ENCODE measurements at regions not wholly inside any gene's neighbourhood (a gene's known extent, or its start where the extent isn't known, plus 50 kb on each side); places are given as distances from the start of the nearest gene placed in this dataset.

GRCh38 chr10:47143473-47143872 is 156.5 kb upstream of the GDF10 start:
- DNase-seq (ENCODE audit: low read depth in 2 of 2): no peak

- no peak for DNase-seq (ENCODE audit: low read depth in 2 of 2)
Measured at GRCh38 chr10:47144525-47144924, 155.5 kb upstream of the GDF10 start.

GRCh38 chr10:47145290-47145934 is 154.6 kb upstream of the GDF10 start:
- DNase-seq (ENCODE audit: low read depth in 2 of 2): no peak

- DNase-seq (ENCODE audit: low read depth in 2 of 2): no peak
Measured at GRCh38 chr10:47146572-47146971, 153.4 kb upstream of the GDF10 start.

- no peak for DNase-seq (ENCODE audit: low read depth in 2 of 2)
Measured at GRCh38 chr10:47147186-47147585, 152.8 kb upstream of the GDF10 start.

GRCh38 chr10:47150581-47150980 is 149.4 kb upstream of the GDF10 start:
- DNase-seq (ENCODE audit: low read depth in 2 of 2): no peak

GRCh38 chr10:47151920-47152319 is 148.1 kb upstream of the GDF10 start:
- DNase-seq (ENCODE audit: low read depth in 2 of 2): no peak

GRCh38 chr10:47152861-47153349 is 147.1 kb upstream of the GDF10 start:
- no peak for DNase-seq (ENCODE audit: low read depth in 2 of 2)

- no peak for DNase-seq (ENCODE audit: low read depth in 2 of 2)
Measured at GRCh38 chr10:47154762-47155161, 145.2 kb upstream of the GDF10 start.

- DNase-seq (ENCODE audit: low read depth in 2 of 2): no peak
Measured at GRCh38 chr10:47156873-47157272, 143.1 kb upstream of the GDF10 start.

GRCh38 chr10:47158116-47159071 is 141.6 kb upstream of the GDF10 start:
- no peak for DNase-seq (ENCODE audit: low read depth in 2 of 2)

GRCh38 chr10:47159361-47160260 is 140.4 kb upstream of the GDF10 start:
- DNase-seq (ENCODE audit: low read depth in 2 of 2): no peak

GRCh38 chr10:47160261-47160908 is 139.6 kb upstream of the GDF10 start:
- no peak for DNase-seq (ENCODE audit: low read depth in 2 of 2)

GRCh38 chr10:47160967-47161366 is 139.0 kb upstream of the GDF10 start:
- no peak for DNase-seq (ENCODE audit: low read depth in 2 of 2)

GRCh38 chr10:47161465-47161864 is 138.5 kb upstream of the GDF10 start:
- DNase-seq (ENCODE audit: low read depth in 2 of 2): no peak

GRCh38 chr10:47164126-47164799 is 135.7 kb upstream of the GDF10 start:
- peak; percentile 67 to 71 for DNase-seq (ENCODE audit: low read depth in 2 of 2)

GRCh38 chr10:47164800-47165128 is 135.2 kb upstream of the GDF10 start:
- no peak for DNase-seq (ENCODE audit: low read depth in 2 of 2)

GRCh38 chr10:47165168-47165710 is 134.8 kb upstream of the GDF10 start:
- peak in 1 of 2 experiments; percentile 5 for DNase-seq (ENCODE audit: low read depth in 2 of 2)

- peak; percentile 71 to 72 for DNase-seq (ENCODE audit: low read depth in 2 of 2)
Measured at GRCh38 chr10:47165711-47166404, 134.1 kb upstream of the GDF10 start.

GRCh38 chr10:47166405-47166777 is 133.6 kb upstream of the GDF10 start:
- DNase-seq (ENCODE audit: low read depth in 2 of 2): no peak
